ENCODE measurements at regions not wholly inside any gene's neighbourhood (a gene's known extent, or its start where the extent isn't known, plus 50 kb on each side); places are given as distances from the start of the nearest gene placed in this dataset.

- H3K4me1 ChIP-seq (ENCODE audit: insufficient read depth) = peaks cover 33% of the 10 kb centered on the region
- 77 to 86% (median 84%) methylated on average over 7 of the region's 7 CpGs for WGBS, 3 donors
- no peaks in the 10 kb centered on the region for H3K9me3 ChIP-seq
- no peaks in the 10 kb centered on the region for H3K27me3 ChIP-seq
- DNase-seq = no peak
- intact Hi-C loops (cut with DNase I) = loop anchor here in 1 of 4 donors (10.0 kb wide), 1 partner anchor 83 kb away; no protein-coding TSS in a partner anchor
- no peaks in the 10 kb centered on the region for H3K36me3 ChIP-seq
- no peak for TF ChIP-seq POLR2A (IDR thresholded peaks at IDR 0.05)
- H3K4me3 ChIP-seq = no peak overlapping the region
- peak overlapping the region in 1 of 2 donors; percentile 81 for H3K27ac ChIP-seq
Measured at GRCh38 chr1:8118031-8118451, 91.9 kb upstream of the ERRFI1 start.

GRCh38 chr1:8116894-8117264 lies 90.8 kb upstream of the ERRFI1 start:
- intact Hi-C loops (cut with DNase I) = loop anchor here in 1 of 4 donors (10.0 kb wide), 1 partner anchor 82 kb away; no protein-coding TSS in a partner anchor
- no peaks in the 10 kb centered on the region for H3K36me3 ChIP-seq
- 4 to 15% (median 5%) methylated on average over 6 of the region's 6 CpGs for WGBS, 3 donors
- H3K4me1 ChIP-seq (ENCODE audit: insufficient read depth) = peaks cover 30% of the 10 kb centered on the region
- H3K9me3 ChIP-seq = no peaks in the 10 kb centered on the region
- H3K27me3 ChIP-seq = no peaks in the 10 kb centered on the region
- TF ChIP-seq POLR2A (IDR thresholded peaks at IDR 0.05) (no peak), CTCF (IDR thresholded peaks at IDR 0.05) (no peak), EP300 (IDR thresholded peaks at IDR 0.05) (no peak)
- DNase-seq = peak; percentile 74 to 87 (median 80)
- peak overlapping the region; percentile 72 to 81 for H3K27ac ChIP-seq
- H3K4me3 ChIP-seq = no peak overlapping the region

GRCh38 chr1:8115769-8116167 lies 89.7 kb upstream of the ERRFI1 start:
- no peak overlapping the region for H3K4me3 ChIP-seq
- no peak for TF ChIP-seq POLR2A (IDR thresholded peaks at IDR 0.05)
- TF ChIP-seq CTCF (IDR thresholded peaks at IDR 0.05) = no peak
- no peak for TF ChIP-seq EP300 (IDR thresholded peaks at IDR 0.05)
- H3K36me3 ChIP-seq = no peaks in the 10 kb centered on the region
- 92 to 94% (median 92%) methylated on average over 9 of the region's 9 CpGs for WGBS, 3 donors
- no peaks in the 10 kb centered on the region for H3K27me3 ChIP-seq
- H3K27ac ChIP-seq = peak overlapping the region; percentile 72 to 81
- DNase-seq = peak in 1 of 5 donors; percentile 36
- no peaks in the 10 kb centered on the region for H3K9me3 ChIP-seq
- H3K4me1 ChIP-seq (ENCODE audit: insufficient read depth) = peaks cover 26% of the 10 kb centered on the region
- intact Hi-C loops (cut with DNase I) = loop anchor here in 1 of 4 donors (10.0 kb wide), 1 partner anchor 81 kb away; no protein-coding TSS in a partner anchor

- TF ChIP-seq CTCF (IDR thresholded peaks at IDR 0.05) (no peak), POLR2A (IDR thresholded peaks at IDR 0.05) (no peak), EP300 (IDR thresholded peaks at IDR 0.05) (no peak)
- 95 to 98% (median 98%) methylated on average over 10 of the region's 10 CpGs for WGBS, 3 donors
- H3K27ac ChIP-seq = peak overlapping the region in 1 of 2 donors; percentile 81
- H3K4me1 ChIP-seq (ENCODE audit: insufficient read depth) = peaks cover 21% of the 10 kb centered on the region
- no peaks in the 10 kb centered on the region for H3K27me3 ChIP-seq
- no peak overlapping the region for H3K4me3 ChIP-seq
- no peaks in the 10 kb centered on the region for H3K9me3 ChIP-seq
- no peaks in the 10 kb centered on the region for H3K36me3 ChIP-seq
- intact Hi-C loops (cut with DNase I) = loop anchor here in 1 of 4 donors (10.0 kb wide), 1 partner anchor 80 kb away; no protein-coding TSS in a partner anchor
- no peak for DNase-seq
Measured at GRCh38 chr1:8115031-8115768, 89.1 kb upstream of the ERRFI1 start.

Measured in ovary (tissue), 7 donors.